ENCODE measurements at regions not wholly inside any gene's neighbourhood (a gene's known extent, or its start where the extent isn't known, plus 50 kb on each side); places are given as distances from the start of the nearest gene placed in this dataset.
A peak's percentile ranks its signal among the peaks of the same experiment; 100 is the strongest.

DNA sequence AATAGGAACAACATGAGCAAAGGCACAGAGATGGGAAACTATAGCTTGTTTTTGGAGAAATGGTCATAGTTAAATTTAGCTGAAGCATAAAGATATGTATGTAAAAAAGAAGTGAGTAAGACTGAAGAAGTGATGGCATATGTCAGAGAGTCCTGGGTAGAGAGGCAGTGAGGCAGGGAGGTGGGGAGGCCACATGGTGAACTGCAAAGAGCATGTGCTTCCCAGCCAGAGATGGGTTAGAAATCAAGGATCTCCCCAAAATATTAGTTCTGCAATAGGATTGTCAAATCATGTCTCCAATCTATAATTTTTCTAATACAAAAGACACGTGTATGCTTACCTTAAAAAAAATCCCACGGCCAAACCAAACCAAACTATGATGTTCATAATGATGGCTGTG lies 82.1 kb upstream of the STXBP6 start:
- no peak for DNase-seq (ENCODE audit: low read depth)
- no peak overlapping the region for H3K4me3 ChIP-seq (ENCODE audit: low read depth, low read length)
- TF ChIP-seq, protein P1, sequence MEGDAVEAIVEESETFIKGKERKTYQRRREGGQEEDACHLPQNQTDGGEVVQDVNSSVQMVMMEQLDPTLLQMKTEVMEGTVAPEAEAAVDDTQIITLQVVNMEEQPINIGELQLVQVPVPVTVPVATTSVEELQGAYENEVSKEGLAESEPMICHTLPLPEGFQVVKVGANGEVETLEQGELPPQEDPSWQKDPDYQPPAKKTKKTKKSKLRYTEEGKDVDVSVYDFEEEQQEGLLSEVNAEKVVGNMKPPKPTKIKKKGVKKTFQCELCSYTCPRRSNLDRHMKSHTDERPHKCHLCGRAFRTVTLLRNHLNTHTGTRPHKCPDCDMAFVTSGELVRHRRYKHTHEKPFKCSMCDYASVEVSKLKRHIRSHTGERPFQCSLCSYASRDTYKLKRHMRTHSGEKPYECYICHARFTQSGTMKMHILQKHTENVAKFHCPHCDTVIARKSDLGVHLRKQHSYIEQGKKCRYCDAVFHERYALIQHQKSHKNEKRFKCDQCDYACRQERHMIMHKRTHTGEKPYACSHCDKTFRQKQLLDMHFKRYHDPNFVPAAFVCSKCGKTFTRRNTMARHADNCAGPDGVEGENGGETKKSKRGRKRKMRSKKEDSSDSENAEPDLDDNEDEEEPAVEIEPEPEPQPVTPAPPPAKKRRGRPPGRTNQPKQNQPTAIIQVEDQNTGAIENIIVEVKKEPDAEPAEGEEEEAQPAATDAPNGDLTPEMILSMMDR (conservative IDR thresholded peaks at IDR 0.05; ENCODE audit: low read depth, low read length), result no peak

DNA sequence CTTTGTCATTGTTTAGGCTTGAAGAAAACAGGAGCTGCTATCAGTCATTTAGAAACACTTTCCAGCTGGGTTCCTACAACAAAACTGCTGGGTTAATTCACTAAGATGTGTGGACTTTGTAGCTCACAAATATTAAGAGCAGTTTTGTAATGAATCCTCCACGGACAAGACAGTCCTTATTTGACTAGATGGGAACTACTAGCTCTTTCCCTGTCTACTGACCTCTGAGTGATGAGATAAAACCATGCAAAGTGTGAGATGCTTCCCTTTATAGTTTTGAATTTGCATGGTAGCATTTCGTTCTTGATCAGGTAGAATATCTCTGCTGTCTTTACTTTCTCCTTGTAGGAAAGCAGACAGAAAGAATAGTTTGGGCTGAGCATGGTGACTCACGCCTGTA lies 72.9 kb upstream of the STXBP6 start:
- DNase-seq (ENCODE audit: low read depth), result no peak
- H3K4me3 ChIP-seq (ENCODE audit: low read depth, low read length), result no peak overlapping the region
- TF ChIP-seq, protein P1 (conservative IDR thresholded peaks at IDR 0.05; ENCODE audit: low read depth, low read length), result no peak

DNA sequence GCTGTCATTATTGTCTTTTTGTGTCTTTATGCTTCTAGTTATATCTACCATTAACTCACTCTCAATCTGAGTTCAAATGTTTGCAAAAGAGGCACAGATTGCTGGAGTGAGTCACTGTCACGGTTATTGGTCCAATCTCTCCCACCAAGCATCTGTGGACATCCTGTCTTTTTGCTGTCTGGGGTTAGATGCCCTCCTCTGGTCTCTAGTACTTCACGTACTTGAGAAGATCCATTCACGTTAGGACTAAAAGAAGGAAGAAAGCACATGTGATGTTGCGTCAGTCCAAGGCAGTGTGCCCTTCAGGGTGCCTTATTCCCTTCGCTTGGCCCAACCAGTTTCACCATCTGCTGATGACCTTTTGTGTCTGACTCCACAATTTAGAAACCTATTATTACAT lies 72.3 kb upstream of the STXBP6 start:
- TF ChIP-seq, protein P1 (conservative IDR thresholded peaks at IDR 0.05; ENCODE audit: low read depth, low read length), result no peak
- DNase-seq (ENCODE audit: low read depth), result peak; percentile 23
- no peak overlapping the region for H3K4me3 ChIP-seq (ENCODE audit: low read depth, low read length)

DNA sequence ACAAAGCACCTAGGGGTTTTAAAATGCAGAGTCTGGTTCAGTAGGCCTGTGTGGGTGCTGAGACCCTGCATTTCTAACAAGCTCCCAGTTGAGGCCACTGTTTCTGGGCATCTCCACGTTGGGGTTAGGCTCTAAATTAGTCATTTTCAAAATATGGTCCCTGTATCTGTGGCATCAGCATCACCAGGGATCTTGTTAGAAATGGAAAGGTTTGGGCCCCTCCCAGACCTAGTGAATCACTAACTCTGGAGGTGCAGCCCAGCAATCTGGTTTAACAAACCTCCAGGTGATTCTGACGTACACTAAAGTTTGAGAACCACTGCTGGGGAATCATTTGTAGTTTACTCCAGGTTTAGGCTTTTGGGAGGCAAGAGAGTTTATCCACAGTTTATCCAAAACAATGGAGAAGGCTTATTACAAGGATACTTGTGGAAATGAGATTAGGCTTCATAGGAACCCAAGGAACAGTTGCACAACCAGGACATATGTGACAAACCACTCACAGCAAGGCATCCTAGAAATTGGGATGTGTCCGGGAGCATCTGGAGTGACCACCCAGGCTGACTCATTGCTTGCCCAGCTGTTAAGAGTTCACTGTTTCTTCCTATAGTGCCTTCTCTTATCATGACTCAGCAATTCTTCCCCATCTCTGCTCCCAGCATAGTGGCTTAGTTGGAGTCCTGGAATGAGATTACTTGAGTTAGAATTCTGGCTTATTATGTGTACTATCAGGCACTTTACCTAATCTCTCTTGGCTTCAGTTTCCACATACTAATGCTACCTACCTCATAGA lies 71.6 kb upstream of the STXBP6 start:
- TF ChIP-seq, protein P1 (conservative IDR thresholded peaks at IDR 0.05; ENCODE audit: low read depth, low read length), result no peak
- DNase-seq (ENCODE audit: low read depth), result peak; percentile 73
- no peak overlapping the region for H3K4me3 ChIP-seq (ENCODE audit: low read depth, low read length)

DNA sequence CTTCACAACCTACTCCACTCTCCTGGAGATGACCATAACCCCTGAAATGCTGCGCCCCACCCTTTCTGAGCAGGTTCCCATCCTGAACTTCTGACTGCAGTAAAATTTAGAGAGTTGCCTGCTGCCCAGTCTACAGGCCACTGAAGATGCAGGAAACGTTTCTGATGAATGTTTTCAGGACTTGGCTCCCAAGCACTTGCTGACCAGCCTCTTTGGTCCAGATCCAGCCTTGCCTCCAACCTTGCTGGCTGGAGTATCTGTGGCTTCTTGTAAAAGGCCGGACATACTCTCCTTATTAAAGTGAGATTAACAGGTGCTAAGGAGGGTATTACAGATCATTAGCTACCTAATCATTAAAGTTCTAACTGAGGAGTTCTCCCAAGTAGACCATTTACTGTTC lies 70.3 kb upstream of the STXBP6 start:
- no peak for DNase-seq (ENCODE audit: low read depth)
- TF ChIP-seq, protein P1 (conservative IDR thresholded peaks at IDR 0.05; ENCODE audit: low read depth, low read length), result no peak
- H3K4me3 ChIP-seq (ENCODE audit: low read depth, low read length), result no peak overlapping the region

DNA sequence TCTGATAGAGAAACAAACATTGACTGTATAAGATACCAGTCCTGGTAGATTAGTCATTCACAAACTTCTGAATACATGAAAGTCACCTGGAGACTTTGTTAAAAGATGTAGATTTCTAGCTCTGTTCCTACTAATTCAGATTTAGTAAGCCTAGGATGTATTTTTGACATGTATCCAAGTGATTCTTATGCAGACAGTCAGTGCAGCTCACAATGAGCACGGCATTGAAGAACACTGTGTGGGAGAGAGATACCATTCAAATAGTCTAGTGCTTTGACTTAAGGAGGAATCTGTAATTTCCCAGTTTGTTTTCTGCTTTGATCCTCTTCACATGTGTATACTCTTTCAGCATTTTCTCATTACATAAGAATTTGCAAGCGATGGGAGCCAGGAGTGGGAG lies 68.7 kb upstream of the STXBP6 start:
- H3K4me3 ChIP-seq (ENCODE audit: low read depth, low read length), result no peak overlapping the region
- no peak for DNase-seq (ENCODE audit: low read depth)
- TF ChIP-seq, protein P1 (conservative IDR thresholded peaks at IDR 0.05; ENCODE audit: low read depth, low read length), result no peak

DNA sequence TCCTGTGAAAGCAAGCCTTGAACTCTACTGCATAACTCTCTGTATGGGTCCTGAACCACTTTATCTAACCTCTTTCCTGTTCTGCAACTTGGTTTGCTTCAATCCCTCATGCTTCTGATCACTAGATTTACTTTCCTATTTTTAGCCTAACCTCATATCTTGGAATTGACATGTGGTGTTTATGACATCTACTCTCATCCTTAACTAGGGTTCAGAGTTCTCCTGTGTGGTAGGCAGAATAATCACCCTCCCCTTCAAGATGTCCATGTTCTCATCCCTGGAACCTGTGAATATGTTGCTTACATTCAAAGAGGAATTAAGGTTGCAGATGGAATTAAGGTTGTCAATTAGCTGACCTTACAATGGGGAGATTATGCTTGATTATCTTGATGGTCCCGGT lies 67.4 kb upstream of the STXBP6 start:
- TF ChIP-seq, protein P1 (conservative IDR thresholded peaks at IDR 0.05; ENCODE audit: low read depth, low read length), result no peak
- no peak overlapping the region for H3K4me3 ChIP-seq (ENCODE audit: low read depth, low read length)
- DNase-seq (ENCODE audit: low read depth), result no peak

All from choroid plexus epithelial cell (primary cell).